AG08395 (cell line): ENCODE measurements at regions not wholly inside any gene's neighbourhood (a gene's known extent, or its start where the extent isn't known, plus 50 kb on each side); places are given as distances from the start of the nearest gene placed in this dataset.

ENCODE experiments used
- DNase-seq: peaks from one replicate; pipeline ENCODE4 v3.0.0; 2012; ENCODE audit warnings: mixed read lengths, low spot score

- no peak for DNase-seq
These were observed 525.0 kb downstream of the ISL1 start for GRCh38 chr5:51908215-51908614.

- no peak for DNase-seq
These were observed 561.4 kb downstream of the ISL1 start for GRCh38 chr5:51944500-51945125.

- DNase-seq: no peak
These were observed 575.2 kb downstream of the ISL1 start for GRCh38 chr5:51958473-51958872.

GRCh38 chr5:51960617-51961121, 577.4 kb downstream of the ISL1 start:
- DNase-seq: no peak

GRCh38 chr5:51961154-51961562, 577.9 kb downstream of the ISL1 start:
- no peak for DNase-seq

GRCh38 chr5:51968756-51969155, 585.5 kb downstream of the ISL1 start:
- no peak for DNase-seq

- no peak for DNase-seq
These were observed 591.6 kb downstream of the ISL1 start for GRCh38 chr5:51974834-51975233.

GRCh38 chr5:51977014-51977413, 593.8 kb downstream of the ISL1 start:
- no peak for DNase-seq

GRCh38 chr5:51983161-51983560, 599.9 kb downstream of the ISL1 start:
- no peak for DNase-seq

- no peak for DNase-seq
These were observed 603.5 kb downstream of the ISL1 start for GRCh38 chr5:51986733-51987132.

- DNase-seq: no peak
These were observed 604.0 kb downstream of the ISL1 start for GRCh38 chr5:51987239-51987638.

GRCh38 chr5:51987669-51988209, 604.5 kb downstream of the ISL1 start:
- DNase-seq: no peak

- DNase-seq: no peak
These were observed 605.4 kb downstream of the ISL1 start for GRCh38 chr5:51988634-51989033.

- no peak for DNase-seq
These were observed 607.0 kb downstream of the ISL1 start for GRCh38 chr5:51990241-51990640.

GRCh38 chr5:51990661-51991180, 607.5 kb downstream of the ISL1 start:
- DNase-seq: no peak

GRCh38 chr5:51991940-51992339, 608.7 kb downstream of the ISL1 start:
- no peak for DNase-seq

GRCh38 chr5:51995773-51996306, 612.6 kb downstream of the ISL1 start:
- no peak for DNase-seq

- DNase-seq: no peak
These were observed 613.2 kb downstream of the ISL1 start for GRCh38 chr5:51996356-51996861.

- no peak for DNase-seq
These were observed 614.3 kb downstream of the ISL1 start for GRCh38 chr5:51997500-51997899.

GRCh38 chr5:51997949-51998348, 614.7 kb downstream of the ISL1 start:
- DNase-seq: no peak

GRCh38 chr5:52007230-52007858, 624.1 kb downstream of the ISL1 start:
- peak; percentile 6 for DNase-seq

- no peak for DNase-seq
These were observed 627.2 kb downstream of the ISL1 start for GRCh38 chr5:52010454-52010853.

- no peak for DNase-seq
These were observed 630.3 kb downstream of the ISL1 start for GRCh38 chr5:52013523-52013922.
